ENCODE measurements at regions not wholly inside any gene's neighbourhood (a gene's known extent, or its start where the extent isn't known, plus 50 kb on each side); places are given as distances from the start of the nearest gene placed in this dataset.

- no peak overlapping the region for H3K4ac ChIP-seq (ENCODE audit: low read depth, low read length)
- WGBS (ENCODE audit: extremely low coverage, insufficient coverage, insufficient read length) = no CpG with 5 or more reads among the region's 8 CpGs
- no peak overlapping the region for H3K9ac ChIP-seq (ENCODE audit: low read length)
- no peak overlapping the region for H3K23ac ChIP-seq (ENCODE audit: low read length)
- no peak overlapping the region for H2AK5ac ChIP-seq (ENCODE audit: low read length)
- H3K36me3 ChIP-seq (ENCODE audit: control insufficient read depth in 1 of 2, insufficient read depth in 2 of 2, low read length in 2 of 2) = no peaks in the 10 kb centered on the region
- no peaks in the 10 kb centered on the region for H3K9me3 ChIP-seq (ENCODE audit: insufficient read depth, low read depth, low read length)
- H2BK5ac ChIP-seq (ENCODE audit: low read depth, low read length, poor library complexity) = no peak overlapping the region
- H3K14ac ChIP-seq (ENCODE audit: low read length) = no peak overlapping the region
- no peaks in the 10 kb centered on the region for H3K4me1 ChIP-seq (ENCODE audit: control insufficient read depth in 1 of 2, insufficient read depth in 2 of 2, low read length in 2 of 2)
- no peak overlapping the region for H3K4me3 ChIP-seq (ENCODE audit: low read depth, low read length)
- H3K79me2 ChIP-seq (ENCODE audit: control insufficient read depth, insufficient read depth, low read length, poor library complexity) = no peaks in the 10 kb centered on the region
- no peak overlapping the region for H4K91ac ChIP-seq (ENCODE audit: low read depth, low read length)
- H2AFZ ChIP-seq (ENCODE audit: insufficient read depth, low read length, poor library complexity) = no peak overlapping the region
- H3K4me2 ChIP-seq (ENCODE audit: low read length) = no peak overlapping the region
- H2BK120ac ChIP-seq (ENCODE audit: insufficient read depth, low read length, poor library complexity) = no peak overlapping the region
- H4K12ac ChIP-seq (ENCODE audit: low read depth, low read length) = no peak overlapping the region
- no peak overlapping the region for H3K27ac ChIP-seq (ENCODE audit: low read depth, low read length)
- no peak overlapping the region for H3K18ac ChIP-seq (ENCODE audit: low read length)
- H3K79me1 ChIP-seq (ENCODE audit: low read length) = no peaks in the 10 kb centered on the region
- no peaks in the 10 kb centered on the region for H3K27me3 ChIP-seq (ENCODE audit: insufficient read depth, low read length)
- no peak overlapping the region for H2BK12ac ChIP-seq (ENCODE audit: low read length)
- no peak overlapping the region for H4K8ac ChIP-seq (ENCODE audit: low read depth, low read length)
- no peak for DNase-seq
Measured at GRCh38 chr14:98274596-98274995, 997.4 kb downstream of the BCL11B start.

GRCh38 chr14:98278800-98279199 is 993.2 kb downstream of the BCL11B start:
- Histone ChIP-seq H2BK120ac (ENCODE audit: insufficient read depth, low read length, poor library complexity) (no peak overlapping the region), H3K9me3 (ENCODE audit: insufficient read depth, low read depth, low read length) (no peaks in the 10 kb centered on the region), H3K4ac (ENCODE audit: low read depth, low read length) (no peak overlapping the region), H3K9ac (ENCODE audit: low read length) (no peak overlapping the region), H3K79me2 (ENCODE audit: control insufficient read depth, insufficient read depth, low read length, poor library complexity) (no peaks in the 10 kb centered on the region), H3K27me3 (ENCODE audit: insufficient read depth, low read length) (no peaks in the 10 kb centered on the region), H4K91ac (ENCODE audit: low read depth, low read length) (no peak overlapping the region), H3K14ac (ENCODE audit: low read length) (no peak overlapping the region), H2AFZ (ENCODE audit: insufficient read depth, low read length, poor library complexity) (no peak overlapping the region), H3K4me2 (ENCODE audit: low read length) (no peak overlapping the region), H3K79me1 (ENCODE audit: low read length) (no peaks in the 10 kb centered on the region), H2AK5ac (ENCODE audit: low read length) (no peak overlapping the region), H3K23ac (ENCODE audit: low read length) (no peak overlapping the region), H3K36me3 (ENCODE audit: control insufficient read depth in 1 of 2, insufficient read depth in 2 of 2, low read length in 2 of 2) (no peaks in the 10 kb centered on the region), H3K18ac (ENCODE audit: low read length) (no peak overlapping the region), H4K8ac (ENCODE audit: low read depth, low read length) (no peak overlapping the region), H3K4me1 (ENCODE audit: control insufficient read depth in 1 of 2, insufficient read depth in 2 of 2, low read length in 2 of 2) (no peaks in the 10 kb centered on the region), H3K4me3 (ENCODE audit: low read depth, low read length) (no peak overlapping the region), H3K27ac (ENCODE audit: low read depth, low read length) (no peak overlapping the region), H2BK5ac (ENCODE audit: low read depth, low read length, poor library complexity) (no peak overlapping the region), H4K12ac (ENCODE audit: low read depth, low read length) (no peak overlapping the region), H2BK12ac (ENCODE audit: low read length) (no peak overlapping the region)
- no peak for DNase-seq
- WGBS (ENCODE audit: extremely low coverage, insufficient coverage, insufficient read length) = no CpG with 5 or more reads among the region's 3 CpGs

- no peaks in the 10 kb centered on the region for H3K36me3 ChIP-seq (ENCODE audit: control insufficient read depth in 1 of 2, insufficient read depth in 2 of 2, low read length in 2 of 2)
- WGBS (ENCODE audit: extremely low coverage, insufficient coverage, insufficient read length) = no CpG with 5 or more reads among the region's 5 CpGs
- no peak overlapping the region for H3K4ac ChIP-seq (ENCODE audit: low read depth, low read length)
- no peak overlapping the region for H4K12ac ChIP-seq (ENCODE audit: low read depth, low read length)
- H3K18ac ChIP-seq (ENCODE audit: low read length) = no peak overlapping the region
- H3K4me1 ChIP-seq (ENCODE audit: control insufficient read depth in 1 of 2, insufficient read depth in 2 of 2, low read length in 2 of 2) = no peaks in the 10 kb centered on the region
- H3K9me3 ChIP-seq (ENCODE audit: insufficient read depth, low read depth, low read length) = peaks cover 3% of the 10 kb centered on the region
- no peak overlapping the region for H3K23ac ChIP-seq (ENCODE audit: low read length)
- H3K9ac ChIP-seq (ENCODE audit: low read length) = peak overlapping the region; percentile 52
- H3K27me3 ChIP-seq (ENCODE audit: insufficient read depth, low read length) = no peaks in the 10 kb centered on the region
- no peak overlapping the region for H2BK5ac ChIP-seq (ENCODE audit: low read depth, low read length, poor library complexity)
- no peak overlapping the region for H2BK12ac ChIP-seq (ENCODE audit: low read length)
- no peak overlapping the region for H3K4me3 ChIP-seq (ENCODE audit: low read depth, low read length)
- H3K4me2 ChIP-seq (ENCODE audit: low read length) = no peak overlapping the region
- no peak overlapping the region for H3K27ac ChIP-seq (ENCODE audit: low read depth, low read length)
- no peak overlapping the region for H3K14ac ChIP-seq (ENCODE audit: low read length)
- no peak for DNase-seq
- no peaks in the 10 kb centered on the region for H3K79me2 ChIP-seq (ENCODE audit: control insufficient read depth, insufficient read depth, low read length, poor library complexity)
- H2BK120ac ChIP-seq (ENCODE audit: insufficient read depth, low read length, poor library complexity) = no peak overlapping the region
- H3K79me1 ChIP-seq (ENCODE audit: low read length) = no peaks in the 10 kb centered on the region
- H4K91ac ChIP-seq (ENCODE audit: low read depth, low read length) = no peak overlapping the region
- H2AK5ac ChIP-seq (ENCODE audit: low read length) = no peak overlapping the region
- H2AFZ ChIP-seq (ENCODE audit: insufficient read depth, low read length, poor library complexity) = no peak overlapping the region
- no peak overlapping the region for H4K8ac ChIP-seq (ENCODE audit: low read depth, low read length)
Measured at GRCh38 chr14:98280436-98280835, 991.6 kb downstream of the BCL11B start.

GRCh38 chr14:98288825-98289224 is 983.2 kb downstream of the BCL11B start:
- no peak overlapping the region for H2BK12ac ChIP-seq (ENCODE audit: low read length)
- H2AK5ac ChIP-seq (ENCODE audit: low read length) = no peak overlapping the region

More at GRCh38 chr14:98288825-98289224, 983.2 kb downstream of the BCL11B start:
- H4K12ac ChIP-seq (ENCODE audit: low read depth, low read length) = no peak overlapping the region
- no peaks in the 10 kb centered on the region for H3K79me1 ChIP-seq (ENCODE audit: low read length)
- H3K9me3 ChIP-seq (ENCODE audit: insufficient read depth, low read depth, low read length) = peaks cover 3% of the 10 kb centered on the region
- H3K79me2 ChIP-seq (ENCODE audit: control insufficient read depth, insufficient read depth, low read length, poor library complexity) = no peaks in the 10 kb centered on the region
- no peak overlapping the region for H3K9ac ChIP-seq (ENCODE audit: low read length)
- H3K27me3 ChIP-seq (ENCODE audit: insufficient read depth, low read length) = no peaks in the 10 kb centered on the region
- no CpG with 5 or more reads among the region's 6 CpGs for WGBS (ENCODE audit: extremely low coverage, insufficient coverage, insufficient read length)
- H3K4me3 ChIP-seq (ENCODE audit: low read depth, low read length) = no peak overlapping the region
- no peak overlapping the region for H3K27ac ChIP-seq (ENCODE audit: low read depth, low read length)
- H3K4ac ChIP-seq (ENCODE audit: low read depth, low read length) = no peak overlapping the region
- no peak overlapping the region for H3K23ac ChIP-seq (ENCODE audit: low read length)
- no peak overlapping the region for H4K8ac ChIP-seq (ENCODE audit: low read depth, low read length)
- H2BK120ac ChIP-seq (ENCODE audit: insufficient read depth, low read length, poor library complexity) = no peak overlapping the region
- no peak overlapping the region for H3K4me2 ChIP-seq (ENCODE audit: low read length)
- no peak overlapping the region for H2BK5ac ChIP-seq (ENCODE audit: low read depth, low read length, poor library complexity)
- H3K36me3 ChIP-seq (ENCODE audit: control insufficient read depth in 1 of 2, insufficient read depth in 2 of 2, low read length in 2 of 2) = no peaks in the 10 kb centered on the region
- H3K4me1 ChIP-seq (ENCODE audit: control insufficient read depth in 1 of 2, insufficient read depth in 2 of 2, low read length in 2 of 2) = no peaks in the 10 kb centered on the region
- no peak for DNase-seq
- no peak overlapping the region for H3K18ac ChIP-seq (ENCODE audit: low read length)
- H3K14ac ChIP-seq (ENCODE audit: low read length) = no peak overlapping the region
- no peak overlapping the region for H4K91ac ChIP-seq (ENCODE audit: low read depth, low read length)
- H2AFZ ChIP-seq (ENCODE audit: insufficient read depth, low read length, poor library complexity) = no peak overlapping the region
